Panc1 (cell line): ENCODE measurements at regions not wholly inside any gene's neighbourhood (a gene's known extent, or its start where the extent isn't known, plus 50 kb on each side); places are given as distances from the start of the nearest gene placed in this dataset.

Experiments used
- CTCF ChIP-seq: fragments of 450-650 bp; IDR thresholded peaks from 2 replicates; pipeline ENCODE4 v1.5.1; 2017; ENCODE audit warnings: mild to moderate bottlenecking
- POLR2AphosphoS5 ChIP-seq: IDR thresholded peaks from 2 replicates; pipeline ENCODE4 v1.6.1; 2012; ENCODE audit warnings: mild to moderate bottlenecking, low read depth, low read length, moderate library complexity
- REST ChIP-seq, 2 experiments: IDR thresholded peaks; 2 replicates each; pipeline ENCODE4 v1.6.1; 2011 to 2012; ENCODE audit warnings: low read depth in 2 of 2, control low read depth in 1 of 2, low read length in 1 of 2, mild to moderate bottlenecking in 1 of 2, moderate library complexity in 1 of 2; ENCODE audit not compliant: insufficient read depth in 1 of 2
- SIN3A ChIP-seq: IDR thresholded peaks from 2 replicates; pipeline ENCODE4 v1.6.1; 2012; ENCODE audit warnings: low read depth, mild to moderate bottlenecking, low read length, moderate library complexity, borderline replicate concordance; ENCODE audit not compliant: insufficient read depth
- TCF7L2 ChIP-seq: IDR thresholded peaks from 2 replicates; pipeline ENCODE4 v1.6.1; 2011; ENCODE audit warnings: mild to moderate bottlenecking, low read depth, low read length, inconsistent platforms

GRCh38 chr2:116922414-116922813, 892.1 kb upstream of the DDX18 start:
- TF ChIP-seq POLR2AphosphoS5 (no peak), TCF7L2 (no peak), CTCF (no peak), SIN3A (no peak), REST (IDR thresholded peaks at IDR 0.05; ENCODE audit: insufficient read depth in 1 of 2, low read depth in 2 of 2, low read length in 1 of 2) (no peak)
